SK-N-MC (cell line): ENCODE measurements at regions not wholly inside any gene's neighbourhood (a gene's known extent, or its start where the extent isn't known, plus 50 kb on each side); places are given as distances from the start of the nearest gene placed in this dataset.

Source experiments
- DNase-seq: peaks from one replicate; pipeline ENCODE4 v3.0.0-alpha.2; 2011; ENCODE audit warnings: low read depth, low spot score
- H3K27ac ChIP-seq: fragments of 200-600 bp; sonication (generic); 2 replicates; pipeline ENCODE4 v1.5.1; 2016; ENCODE audit warnings: mixed run types
- H3K36me3 ChIP-seq: fragments of 200-600 bp; sonication (generic); 2 replicates; pipeline ENCODE4 v1.6.1; 2017; ENCODE audit warnings: antibody characterized with exemption, low read length, mixed read lengths; ENCODE audit not compliant: insufficient read depth
- H3K4me3 ChIP-seq: fragments of 200-600 bp; sonication (generic); 2 replicates; pipeline ENCODE4 v1.5.1; 2016
- H3K9ac ChIP-seq: fragments of 200-600 bp; sonication (generic); 2 replicates; pipeline ENCODE4 v1.8.0; 2017; ENCODE audit warnings: mixed run types, mixed read lengths; ENCODE audit not compliant: insufficient read length
- H3K9me3 ChIP-seq: fragments of 200-600 bp; sonication (generic); 2 replicates; pipeline ENCODE4 v1.6.1; 2017; ENCODE audit warnings: low read depth, mild to moderate bottlenecking, antibody characterized with exemption, low read length, moderate library complexity, mixed read lengths
- EZH2 ChIP-seq: fragments of 200-600 bp; sonication (generic); IDR thresholded peaks from one replicate; pipeline ENCODE4 v1.6.1; 2017; ENCODE audit warnings: antibody characterized with exemption
- FOXP2 ChIP-seq: optimal IDR thresholded peaks from 2 replicates; pipeline ENCODE3; 2011; ENCODE audit warnings: mild to moderate bottlenecking, moderate library complexity; ENCODE audit not compliant: insufficient read depth; ENCODE audit errors: extremely low read length, control extremely low read depth
- POLR2AphosphoS5 ChIP-seq: IDR thresholded peaks from 2 replicates; pipeline ENCODE4 v1.6.1; 2012; ENCODE audit warnings: mild to moderate bottlenecking, low read depth, low read length, borderline replicate concordance

DNA sequence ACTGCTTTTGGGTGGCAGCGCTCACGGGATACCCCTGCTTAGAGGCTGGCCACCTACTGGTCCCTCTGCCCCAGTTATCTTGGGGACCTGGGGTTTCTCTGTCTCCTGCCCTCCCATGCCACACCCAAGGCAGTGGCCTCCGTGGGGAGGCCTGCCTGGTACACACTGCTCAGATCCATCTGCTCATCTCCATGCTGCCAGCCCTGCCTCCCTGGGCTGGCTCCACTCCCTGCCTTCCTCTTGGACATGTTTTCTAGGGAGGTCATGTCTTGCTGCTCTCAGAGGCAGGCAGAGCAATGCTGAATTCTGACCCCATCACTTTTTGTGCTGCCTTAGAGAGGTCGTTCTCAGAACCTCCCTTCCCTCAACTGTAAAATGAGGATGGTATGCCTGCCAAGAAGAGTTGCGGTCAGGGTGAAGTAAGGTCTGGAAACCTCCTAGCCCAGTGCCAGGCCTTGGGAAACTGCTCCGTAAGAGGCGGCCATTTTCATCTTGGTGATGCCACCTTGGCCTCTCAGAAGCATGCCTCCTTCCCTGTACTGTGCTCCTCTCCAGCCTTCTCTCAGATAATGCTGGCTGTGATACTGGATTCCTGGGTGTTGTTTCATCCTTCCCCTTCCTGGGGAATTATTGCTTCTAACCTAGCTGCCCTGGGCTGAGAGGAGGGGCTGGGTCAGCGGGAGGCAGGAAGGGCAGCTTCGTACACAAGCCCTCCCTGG is 186.4 kb upstream of the ZBED5 start:
- no peak overlapping the region for H3K9ac ChIP-seq
- DNase-seq, result no peak
- TF ChIP-seq FOXP2, result no peak
- no peak for TF ChIP-seq POLR2AphosphoS5
- no peak for TF ChIP-seq EZH2
- no peak overlapping the region for H3K4me3 ChIP-seq
- H3K9me3 ChIP-seq, result no peaks in the 10 kb centered on the region
- no peaks in the 10 kb centered on the region for H3K36me3 ChIP-seq
- H3K27ac ChIP-seq, result no peak overlapping the region

GRCh38 chr11:11043721-11044120 is 185.9 kb upstream of the ZBED5 start:
- Histone ChIP-seq H3K9ac (no peak overlapping the region), H3K36me3 (no peaks in the 10 kb centered on the region), H3K4me3 (no peak overlapping the region), H3K27ac (no peak overlapping the region), H3K9me3 (no peaks in the 10 kb centered on the region)
- DNase-seq, result no peak
- no peak for TF ChIP-seq POLR2AphosphoS5
- TF ChIP-seq EZH2, result no peak
- no peak for TF ChIP-seq FOXP2

DNA sequence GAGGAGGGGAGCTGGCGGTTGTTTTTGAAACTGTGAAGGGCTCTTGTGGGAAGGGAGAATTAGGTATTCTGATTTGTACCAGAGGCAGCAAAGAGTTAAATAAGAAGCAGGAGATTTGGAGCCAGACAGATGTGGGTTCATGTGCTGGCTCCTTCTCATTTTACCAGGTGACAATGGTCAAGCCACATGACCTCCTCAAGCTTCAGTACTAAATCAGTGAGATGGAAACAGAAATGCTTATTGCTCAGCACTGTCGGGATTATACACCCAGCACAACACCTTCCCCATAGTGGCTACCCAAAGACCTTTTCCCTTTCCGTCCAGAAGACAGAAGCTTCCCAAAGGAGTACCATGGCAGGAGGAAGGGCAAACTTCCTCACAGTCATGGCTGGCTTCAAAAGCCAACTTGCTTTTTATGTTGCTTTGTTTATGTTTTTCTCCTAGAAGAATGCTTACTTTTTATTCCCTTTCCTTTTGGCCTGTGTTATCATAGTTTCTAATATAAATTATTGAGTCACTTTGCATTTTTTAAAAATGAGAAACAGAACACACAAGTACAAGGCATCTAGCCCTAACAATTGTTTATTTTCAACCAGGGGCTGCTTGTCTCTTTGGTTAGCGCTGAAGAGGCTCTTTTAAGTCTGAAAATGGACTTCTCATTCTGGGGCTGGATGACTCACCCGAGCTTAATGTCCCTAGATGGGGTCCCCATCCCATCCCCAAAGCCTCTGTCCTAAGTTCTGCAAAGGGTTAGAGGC is 181.5 kb upstream of the ZBED5 start:
- Histone ChIP-seq H3K4me3 (no peak overlapping the region), H3K9me3 (no peaks in the 10 kb centered on the region), H3K9ac (no peak overlapping the region), H3K36me3 (no peaks in the 10 kb centered on the region), H3K27ac (no peak overlapping the region)
- TF ChIP-seq FOXP2, result no peak
- TF ChIP-seq EZH2, result no peak
- no peak for TF ChIP-seq POLR2AphosphoS5
- no peak for DNase-seq

DNA sequence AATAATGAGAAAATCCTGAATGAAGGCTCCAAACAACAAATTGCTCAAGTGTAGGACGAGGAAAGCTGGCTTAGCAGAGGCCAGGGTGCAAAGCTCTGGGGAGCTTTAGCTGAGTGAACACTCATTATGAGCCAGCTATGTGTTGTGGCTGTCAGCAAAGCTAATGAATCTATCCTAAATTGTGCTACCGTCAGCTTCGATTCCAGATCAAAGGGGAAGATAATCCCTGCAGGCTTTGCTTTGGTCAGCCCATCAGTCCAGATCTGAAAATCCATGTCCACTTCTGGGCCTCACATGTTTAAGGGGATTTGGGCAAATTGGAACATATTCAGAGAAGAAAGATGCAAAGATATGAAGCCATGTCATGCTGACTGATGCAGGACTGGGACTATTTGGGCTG is 180.9 kb upstream of the ZBED5 start:
- TF ChIP-seq POLR2AphosphoS5 (no peak), EZH2 (no peak), FOXP2 (no peak)
- Histone ChIP-seq H3K9ac (no peak overlapping the region), H3K36me3 (no peaks in the 10 kb centered on the region), H3K27ac (no peak overlapping the region), H3K9me3 (no peaks in the 10 kb centered on the region), H3K4me3 (no peak overlapping the region)
- no peak for DNase-seq

DNA sequence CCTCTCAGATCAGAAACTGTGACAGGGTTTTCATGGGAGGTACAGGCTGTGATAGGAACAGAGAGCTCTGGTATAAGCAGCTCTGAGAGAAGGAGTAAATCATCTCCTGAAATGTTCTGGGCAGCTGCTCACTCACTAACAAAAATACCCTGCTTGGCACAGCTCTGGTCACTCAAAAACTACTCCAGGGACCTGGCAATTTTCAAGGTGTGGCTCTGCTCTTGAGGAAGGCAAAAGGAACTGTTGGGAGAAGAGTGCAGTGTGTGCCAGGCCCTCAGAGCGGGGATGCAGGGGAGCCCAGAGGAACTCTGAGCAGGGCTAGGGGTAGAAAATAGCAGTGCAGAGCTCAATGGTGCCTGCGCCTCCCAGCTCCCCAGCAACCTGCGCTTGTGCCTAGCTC is 180.5 kb upstream of the ZBED5 start:
- no peaks in the 10 kb centered on the region for H3K9me3 ChIP-seq
- TF ChIP-seq EZH2 (no peak), FOXP2 (no peak), POLR2AphosphoS5 (no peak)
- no peaks in the 10 kb centered on the region for H3K36me3 ChIP-seq
- no peak overlapping the region for H3K9ac ChIP-seq
- no peak overlapping the region for H3K27ac ChIP-seq
- no peak for DNase-seq
- H3K4me3 ChIP-seq, result no peak overlapping the region

DNA sequence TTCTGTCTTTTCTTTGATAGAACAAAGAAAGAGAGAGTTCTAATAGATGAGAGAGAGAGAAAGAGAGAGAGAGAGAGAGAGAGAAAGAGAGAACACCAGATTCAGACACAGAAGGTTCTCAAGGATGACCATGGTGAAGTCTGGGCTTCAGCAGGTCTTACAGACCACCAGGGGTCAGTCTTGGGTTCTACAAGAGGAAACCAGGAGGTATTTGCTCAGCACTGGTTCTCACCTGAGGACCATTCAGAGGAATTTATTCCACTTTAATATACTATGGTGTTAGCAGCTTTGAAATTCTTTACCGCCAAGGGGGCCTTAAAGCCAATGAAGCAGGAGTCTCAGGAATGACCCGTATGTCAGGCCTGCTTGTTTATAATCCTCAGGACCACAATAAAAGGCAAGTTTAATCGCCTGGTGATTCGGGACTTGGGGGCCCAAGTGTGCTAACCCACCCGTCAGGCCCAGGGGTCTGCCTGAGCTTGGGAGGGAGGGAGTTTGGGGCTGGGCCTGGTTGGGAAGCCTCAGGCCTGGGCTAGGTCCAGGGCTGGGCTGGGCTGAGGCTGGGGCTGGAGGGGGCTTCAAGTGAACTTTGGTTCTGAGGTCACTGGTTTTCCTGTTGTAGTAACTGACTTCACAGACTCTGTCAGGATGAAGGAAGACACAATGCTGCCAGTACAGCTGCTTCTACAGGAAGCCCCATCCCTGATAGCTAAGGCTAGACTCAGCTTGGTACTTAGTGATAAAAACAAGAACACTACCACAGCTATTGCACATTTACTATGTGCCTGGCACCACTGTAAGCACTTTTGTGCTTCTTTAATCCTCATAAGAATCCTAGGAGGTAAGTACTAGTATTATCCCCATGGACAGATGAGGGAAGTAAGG is 179.2 kb upstream of the ZBED5 start:
- Histone ChIP-seq H3K4me3 (no peak overlapping the region), H3K9me3 (no peaks in the 10 kb centered on the region), H3K27ac (no peak overlapping the region), H3K36me3 (no peaks in the 10 kb centered on the region), H3K9ac (no peak overlapping the region)
- DNase-seq, result no peak
- no peak for TF ChIP-seq EZH2
- TF ChIP-seq FOXP2, result no peak

GRCh38 chr11:11036185-11036847 is 178.5 kb upstream of the ZBED5 start:
- Histone ChIP-seq H3K36me3 (no peaks in the 10 kb centered on the region), H3K27ac (no peak overlapping the region), H3K9ac (no peak overlapping the region), H3K4me3 (no peak overlapping the region), H3K9me3 (no peaks in the 10 kb centered on the region)
- TF ChIP-seq POLR2AphosphoS5 (no peak), FOXP2 (no peak), EZH2 (no peak)
- DNase-seq, result no peak

DNA sequence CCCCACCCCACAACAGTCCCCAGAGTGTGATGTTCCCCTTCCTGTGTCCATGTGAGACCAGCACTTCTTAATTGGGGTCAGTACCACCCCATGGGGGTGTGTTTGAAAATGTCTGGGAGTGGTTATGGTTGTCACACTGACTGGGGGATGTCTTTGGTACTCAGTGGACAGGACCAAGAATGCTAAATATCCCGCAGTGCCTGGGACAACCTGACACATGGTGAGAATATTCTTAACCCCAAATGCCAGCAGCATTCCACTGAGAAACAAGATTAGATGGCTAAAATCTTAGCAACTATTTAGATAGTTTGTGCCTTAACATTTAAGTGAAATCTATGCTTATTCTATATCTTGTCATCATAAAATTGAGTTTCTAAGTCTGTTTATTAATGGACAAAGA is 177.5 kb upstream of the ZBED5 start:
- no peak for DNase-seq
- H3K27ac ChIP-seq, result no peak overlapping the region
- no peak for TF ChIP-seq FOXP2
- no peak for TF ChIP-seq EZH2
- no peak for TF ChIP-seq POLR2AphosphoS5
- no peak overlapping the region for H3K4me3 ChIP-seq
- no peaks in the 10 kb centered on the region for H3K36me3 ChIP-seq
- H3K9me3 ChIP-seq, result no peaks in the 10 kb centered on the region
- no peak overlapping the region for H3K9ac ChIP-seq

- TF ChIP-seq FOXP2 (no peak), EZH2 (no peak), POLR2AphosphoS5 (no peak)
- DNase-seq, result no peak
- H3K9me3 ChIP-seq, result no peaks in the 10 kb centered on the region
- no peak overlapping the region for H3K27ac ChIP-seq
- H3K4me3 ChIP-seq, result no peak overlapping the region
- no peaks in the 10 kb centered on the region for H3K36me3 ChIP-seq
- H3K9ac ChIP-seq, result no peak overlapping the region
These were observed 176.6 kb upstream of the ZBED5 start for GRCh38 chr11:11034476-11034875.
